ENCODE measurements at regions not wholly inside any gene's neighbourhood (a gene's known extent, or its start where the extent isn't known, plus 50 kb on each side); places are given as distances from the start of the nearest gene placed in this dataset.

- TF ChIP-seq CTCF (IDR thresholded peaks at IDR 0.05) (no peak), POLR2A (IDR thresholded peaks at IDR 0.05) (no peak), EP300 (IDR thresholded peaks at IDR 0.05; ENCODE audit: low read depth) (no peak), POLR2AphosphoS5 (IDR thresholded peaks at IDR 0.05) (no peak)
Measured at GRCh38 chr3:117409701-117410459, 700.3 kb downstream of the TUSC7 start.

All from transverse colon (tissue), 4 donors.